GM21528 (cell line): ENCODE measurements at regions not wholly inside any gene's neighbourhood (a gene's known extent, or its start where the extent isn't known, plus 50 kb on each side); places are given as distances from the start of the nearest gene placed in this dataset.
"Not testable (repeated sequence)": the region's sequence is repeated elsewhere in the genome, so short reads cannot be mapped to it uniquely, and the experiment has no call there.

ENCODE experiments used
- ATAC-seq: cut with Tn5 transposase; IDR thresholded peaks from one replicate; pipeline ENCODE4 v1.9.1; 2021; ENCODE audit warnings: mild to moderate bottlenecking, moderate library complexity; ENCODE audit not compliant: unreplicated experiment, low FRiP score

GRCh38 chr14:82850576-82850975 lies 1316.9 kb upstream of the SEL1L start:
- ATAC-seq = no peak

- ATAC-seq = no peak
Observed at GRCh38 chr14:82854131-82854530, 1320.5 kb upstream of the SEL1L start.

- no peak for ATAC-seq
Observed at GRCh38 chr14:82854901-82855300, 1321.2 kb upstream of the SEL1L start.

GRCh38 chr14:82855912-82856391 lies 1322.3 kb upstream of the SEL1L start:
- ATAC-seq = no peak

GRCh38 chr14:82861313-82861712 lies 1327.7 kb upstream of the SEL1L start:
- ATAC-seq = no peak

GRCh38 chr14:82872494-82872893 lies 1338.8 kb upstream of the SEL1L start:
- ATAC-seq = no peak

GRCh38 chr14:82878951-82879350 lies 1345.3 kb upstream of the SEL1L start:
- ATAC-seq = no peak

GRCh38 chr14:82879949-82880535 lies 1346.4 kb upstream of the SEL1L start:
- no peak for ATAC-seq

GRCh38 chr14:82886670-82887069 lies 1353.0 kb upstream of the SEL1L start:
- ATAC-seq = no peak

- ATAC-seq = no peak
Observed at GRCh38 chr14:82889701-82890100, 1356.0 kb upstream of the SEL1L start.

GRCh38 chr14:82896476-82896875 lies 1362.8 kb upstream of the SEL1L start:
- ATAC-seq = no peak

GRCh38 chr14:82897469-82898308 lies 1364.0 kb upstream of the SEL1L start:
- ATAC-seq = no peak

- ATAC-seq = no peak
Observed at GRCh38 chr14:82905762-82906161, 1372.1 kb upstream of the SEL1L start.

GRCh38 chr14:82911930-82912329 lies 1378.3 kb upstream of the SEL1L start:
- ATAC-seq = no peak

- ATAC-seq = no peak
Observed at GRCh38 chr14:82913396-82913795, 1379.7 kb upstream of the SEL1L start.

GRCh38 chr14:82915381-82915780 lies 1381.7 kb upstream of the SEL1L start:
- no peak for ATAC-seq

GRCh38 chr14:82935691-82936090 lies 1402.0 kb upstream of the SEL1L start:
- ATAC-seq = no peak

- no peak for ATAC-seq
Observed at GRCh38 chr14:82951171-82951570, 1417.5 kb upstream of the SEL1L start.

- ATAC-seq = no peak
Observed at GRCh38 chr14:82963756-82964155, 1430.1 kb upstream of the SEL1L start.

GRCh38 chr14:82987502-82988124 lies 1454.0 kb upstream of the SEL1L start:
- no peak for ATAC-seq

GRCh38 chr14:82994547-82994946 lies 1460.9 kb upstream of the SEL1L start:
- not testable (repeated sequence) for ATAC-seq
